Activated CD4-positive, CD25-positive, alpha-beta regulatory T cell treated with anti-CD3 and anti-CD28 coated beads, Interleukin-2, amount 50 U/mL, for 16 hours (primary cell): ENCODE measurements at regions not wholly inside any gene's neighbourhood (a gene's known extent, or its start where the extent isn't known, plus 50 kb on each side); places are given as distances from the start of the nearest gene placed in this dataset.
"Not testable (repeated sequence)": the region's sequence is repeated elsewhere in the genome, so short reads cannot be mapped to it uniquely, and the experiment has no call there.

Source experiments
- DNase-seq: peaks from one replicate; pipeline ENCODE4 v3.0.0-alpha.2; 2020; ENCODE audit warnings: low read depth, low spot score

GRCh38 chr4:14902342-14902741, 99.9 kb upstream of the CPEB2 start:
- DNase-seq: no peak

- DNase-seq: no peak
Measured at GRCh38 chr4:14903321-14903720, 99.0 kb upstream of the CPEB2 start.

GRCh38 chr4:14906805-14907204, 95.5 kb upstream of the CPEB2 start:
- DNase-seq: no peak

GRCh38 chr4:14908635-14909034, 93.6 kb upstream of the CPEB2 start:
- no peak for DNase-seq

GRCh38 chr4:14910411-14910810, 91.9 kb upstream of the CPEB2 start:
- DNase-seq: no peak

- DNase-seq: no peak
Measured at GRCh38 chr4:14912426-14912825, 89.9 kb upstream of the CPEB2 start.

- no peak for DNase-seq
Measured at GRCh38 chr4:14915018-14915417, 87.3 kb upstream of the CPEB2 start.

GRCh38 chr4:14916554-14917297, 85.6 kb upstream of the CPEB2 start:
- no peak for DNase-seq

GRCh38 chr4:14917298-14917633, 85.0 kb upstream of the CPEB2 start:
- DNase-seq: no peak

GRCh38 chr4:14918336-14918735, 83.9 kb upstream of the CPEB2 start:
- DNase-seq: no peak

GRCh38 chr4:14919785-14920184, 82.5 kb upstream of the CPEB2 start:
- DNase-seq: no peak

- DNase-seq: no peak
Measured at GRCh38 chr4:14920237-14920636, 82.0 kb upstream of the CPEB2 start.

- no peak for DNase-seq
Measured at GRCh38 chr4:14920759-14921320, 81.4 kb upstream of the CPEB2 start.

- DNase-seq: not testable (repeated sequence)
Measured at GRCh38 chr4:14921781-14922180, 80.5 kb upstream of the CPEB2 start.

- no peak for DNase-seq
Measured at GRCh38 chr4:14924076-14924811, 78.0 kb upstream of the CPEB2 start.

GRCh38 chr4:14924812-14925344, 77.4 kb upstream of the CPEB2 start:
- no peak for DNase-seq

GRCh38 chr4:14925471-14925870, 76.8 kb upstream of the CPEB2 start:
- no peak for DNase-seq

- no peak for DNase-seq
Measured at GRCh38 chr4:14926368-14926767, 75.9 kb upstream of the CPEB2 start.

GRCh38 chr4:14928035-14928434, 74.2 kb upstream of the CPEB2 start:
- no peak for DNase-seq

GRCh38 chr4:14929669-14930068, 72.6 kb upstream of the CPEB2 start:
- DNase-seq: no peak

GRCh38 chr4:14934704-14935390, 67.4 kb upstream of the CPEB2 start:
- DNase-seq: no peak

- DNase-seq: no peak
Measured at GRCh38 chr4:14943749-14944148, 58.5 kb upstream of the CPEB2 start.
